Putamen (tissue), 1 donor: ENCODE measurements at regions not wholly inside any gene's neighbourhood (a gene's known extent, or its start where the extent isn't known, plus 50 kb on each side); places are given as distances from the start of the nearest gene placed in this dataset.
"Not testable (repeated sequence)": the region's sequence is repeated elsewhere in the genome, so short reads cannot be mapped to it uniquely, and the experiment has no call there.

Experiments
- DNase-seq: peaks from one replicate; pipeline ENCODE4 v3.0.0-alpha.2; 2016; ENCODE audit warnings: low spot score

GRCh38 chr5:86427158-86427557, 190.6 kb upstream of the COX7C start:
- DNase-seq = no peak

- DNase-seq = no peak
Observed at GRCh38 chr5:86439593-86440110, 178.1 kb upstream of the COX7C start.

GRCh38 chr5:86442036-86442745, 175.6 kb upstream of the COX7C start:
- DNase-seq = no peak

GRCh38 chr5:86447362-86447761, 170.4 kb upstream of the COX7C start:
- no peak for DNase-seq

GRCh38 chr5:86452251-86452650, 165.5 kb upstream of the COX7C start:
- DNase-seq = no peak

- no peak for DNase-seq
Observed at GRCh38 chr5:86460519-86460918, 157.2 kb upstream of the COX7C start.

GRCh38 chr5:86461169-86461956, 156.4 kb upstream of the COX7C start:
- DNase-seq = no peak

- no peak for DNase-seq
Observed at GRCh38 chr5:86463339-86463738, 154.4 kb upstream of the COX7C start.

- no peak for DNase-seq
Observed at GRCh38 chr5:86465052-86465838, 152.5 kb upstream of the COX7C start.

GRCh38 chr5:86466721-86467120, 151.0 kb upstream of the COX7C start:
- DNase-seq = not testable (repeated sequence)

GRCh38 chr5:86482008-86482407, 135.7 kb upstream of the COX7C start:
- DNase-seq = no peak

GRCh38 chr5:86493777-86494176, 124.0 kb upstream of the COX7C start:
- DNase-seq = no peak

GRCh38 chr5:86500947-86501346, 116.8 kb upstream of the COX7C start:
- no peak for DNase-seq

- no peak for DNase-seq
Observed at GRCh38 chr5:86507574-86507973, 110.2 kb upstream of the COX7C start.

GRCh38 chr5:86510330-86510915, 107.3 kb upstream of the COX7C start:
- not testable (repeated sequence) for DNase-seq

GRCh38 chr5:86523718-86524117, 94.0 kb upstream of the COX7C start:
- no peak for DNase-seq

- no peak for DNase-seq
Observed at GRCh38 chr5:86525622-86526021, 92.1 kb upstream of the COX7C start.

GRCh38 chr5:86526811-86527348, 90.9 kb upstream of the COX7C start:
- DNase-seq = no peak

GRCh38 chr5:86532429-86532828, 85.3 kb upstream of the COX7C start:
- DNase-seq = no peak

- no peak for DNase-seq
Observed at GRCh38 chr5:86536396-86536795, 81.3 kb upstream of the COX7C start.

GRCh38 chr5:86542532-86542931, 75.2 kb upstream of the COX7C start:
- no peak for DNase-seq

GRCh38 chr5:86546044-86546443, 71.7 kb upstream of the COX7C start:
- DNase-seq = no peak
